K562 (cell line): ENCODE measurements at regions not wholly inside any gene's neighbourhood (a gene's known extent, or its start where the extent isn't known, plus 50 kb on each side); places are given as distances from the start of the nearest gene placed in this dataset.

ENCODE experiments used
- ATAC-seq: fragments of 200-7000 bp; cut with Tn5 transposase; 3 replicates; pipeline ENCODE4 v1.9.1; 2020; ENCODE audit warnings: moderate library complexity
- BruUV-seq: library from RNA; stranded (reverse); fragments of 400-500 nt; replicated peaks from 2 replicates; lab custom pipeline; 2021; lab: Mats Ljungman, UMichigan
- CTCF ChIA-PET: fragments of 300-600 bp; formaldehyde crosslinking; extraction: SDS; loops from one replicate; lab custom pipeline; 2021; ENCODE audit warnings: low intra/inter-chr PET ratio; lab: Yijun Ruan, JAX
- POLR2A ChIA-PET: fragments of 300-600, 350-650 bp; sonication (Branson Sonifier 250); formaldehyde crosslinking; extraction: SDS; loops from one replicate; lab custom pipeline; 2021; ENCODE audit warnings: antibody characterized with exemption, inconsistent platforms; lab: Yijun Ruan, JAX
- DNase-seq, 4 experiments: peaks; one replicate each; pipeline versions ENCODE4 v3.0.0 to v3.0.0-alpha.2; 2011 to 2018; ENCODE audit warnings: low spot score in 3 of 4, mixed read lengths in 3 of 4; ENCODE audit errors: extremely low read depth in 1 of 4
- FAIRE-seq: peaks from 2 replicates; lab custom pipeline; 2011; peaks lifted over from hg19 to GRCh38; lab: Jason Lieb, UNC
- H2AFZ ChIP-seq: 2 replicates; pipeline ENCODE4 v1.6.0; 2011; ENCODE audit warnings: low read depth, low read length, control low read depth, inconsistent platforms
- H3K27ac ChIP-seq: fragments of 200-600 bp; 3 replicates; pipeline ENCODE4 v1.8.0; 2011; ENCODE audit warnings: low read depth, mild to moderate bottlenecking, control low read depth, inconsistent platforms, low read length, moderate library complexity, mixed read lengths; ENCODE audit errors: extremely low read depth
- H3K27me3 ChIP-seq, 2 experiments: fragments of 300-600 bp in 1 of 2; 2 replicates in 1 of 2; 3 replicates in 1 of 2; pipeline versions ENCODE4 v1.6.0 to v1.8.0; 2011; ENCODE audit warnings: inconsistent platforms in 2 of 2, low read length in 2 of 2, mild to moderate bottlenecking in 1 of 2, mixed read lengths in 1 of 2, moderate library complexity in 1 of 2; ENCODE audit not compliant: control insufficient read depth in 2 of 2, insufficient read depth in 2 of 2
- H3K36me3 ChIP-seq: fragments of 300-600 bp; 3 replicates; pipeline ENCODE4 v1.8.0; 2011; ENCODE audit warnings: mild to moderate bottlenecking, low read length, inconsistent platforms; ENCODE audit not compliant: control insufficient read depth, insufficient read depth
- H3K4me1 ChIP-seq, 2 experiments: fragments of 200-600 bp in 1 of 2; replicated peaks in 1 of 2; 2 replicates in 1 of 2; 3 replicates in 1 of 2; pipeline versions ENCODE4 v1.5.1 to v1.8.0; 2011; ENCODE audit warnings: inconsistent platforms in 2 of 2, low read length in 2 of 2, mild to moderate bottlenecking in 1 of 2, mixed read lengths in 1 of 2, moderate library complexity in 1 of 2; ENCODE audit not compliant: control insufficient read depth in 2 of 2, insufficient read depth in 2 of 2
- H3K4me2 ChIP-seq: 2 replicates; pipeline ENCODE4 v1.6.1; 2011; ENCODE audit warnings: low read length, control low read depth, inconsistent platforms, mixed read lengths; ENCODE audit not compliant: insufficient read depth
- H3K4me3 ChIP-seq: fragments of 200-600 bp; sonication (generic), shearing (Covaris generic); 2 replicates; pipeline ENCODE4 v1.5.1; 2016; ENCODE audit warnings: control low read depth, inconsistent platforms
- H3K79me2 ChIP-seq: fragments of 200-600 bp; 3 replicates; pipeline ENCODE4 v1.8.0; 2011; ENCODE audit warnings: low read length, inconsistent platforms; ENCODE audit not compliant: control insufficient read depth, insufficient read depth
- H3K9ac ChIP-seq, 2 experiments: 2 replicates each; pipeline versions ENCODE4 v1.6.0 to v1.6.1; 2011; ENCODE audit warnings: low read depth in 2 of 2, low read length in 2 of 2, control low read depth in 1 of 2, inconsistent platforms in 1 of 2, mild to moderate bottlenecking in 1 of 2, mixed read lengths in 1 of 2; ENCODE audit not compliant: insufficient read depth in 1 of 2
- H3K9me1 ChIP-seq: one replicate; pipeline ENCODE4 v1.6.0; 2011; ENCODE audit warnings: inconsistent platforms, mild to moderate bottlenecking, low read length, moderate library complexity; ENCODE audit not compliant: control insufficient read depth, insufficient read depth
- H3K9me3 ChIP-seq: replicated peaks from 2 replicates; pipeline ENCODE4 v1.5.1; 2011; ENCODE audit warnings: low read depth, low read length, inconsistent platforms; ENCODE audit not compliant: control insufficient read depth, insufficient read depth
- H4K20me1 ChIP-seq: replicated peaks from 2 replicates; pipeline ENCODE4 v1.6.1; 2011; ENCODE audit warnings: low read length, inconsistent platforms, mixed read lengths; ENCODE audit not compliant: control insufficient read depth, insufficient read depth
- CBFB ChIP-seq: sonication (generic); formaldehyde crosslinking; IDR thresholded peaks from 2 replicates; pipeline ENCODE4 v1.4.0; 2020; ENCODE audit warnings: mild to moderate bottlenecking, missing genetic modification reagents
- CEBPB ChIP-seq: fragments of 450-650 bp; IDR thresholded peaks from 2 replicates; pipeline ENCODE4 v1.6.1; 2016; ENCODE audit warnings: missing genetic modification characterization, missing compliant biosample characterization
- CREB1 ChIP-seq, 2 experiments: sonication (generic) in 1 of 2; formaldehyde crosslinking in 1 of 2; IDR thresholded peaks; 2 replicates each; pipeline versions ENCODE4 v1.6.1 to v1.8.0; 2012 to 2022; ENCODE audit warnings: inconsistent platforms in 1 of 2, mild to moderate bottlenecking in 1 of 2, missing genetic modification reagents in 1 of 2, moderate library complexity in 1 of 2
- CSDE1 ChIP-seq, 2 experiments: fragments of 450-650 bp; IDR thresholded peaks; 2 replicates each; pipeline ENCODE4 v1.6.1; 2016; ENCODE audit warnings: mild to moderate bottlenecking in 1 of 2
- DACH1 ChIP-seq: fragments of 450-650 bp; IDR thresholded peaks from 2 replicates; pipeline ENCODE4 v1.6.1; 2018; ENCODE audit not compliant: partially characterized antibody
- ERF ChIP-seq: fragments of 450-650 bp; formaldehyde crosslinking; IDR thresholded peaks from 2 replicates; pipeline ENCODE4 v1.4.0; 2020; ENCODE audit warnings: mild to moderate bottlenecking, mixed read lengths
- FIP1L1 ChIP-seq: fragments of 200-400 bp; formaldehyde crosslinking; IDR thresholded peaks from 2 replicates; pipeline ENCODE4 v1.6.1; 2018; ENCODE audit warnings: mild to moderate bottlenecking, low read depth, low read length; ENCODE audit not compliant: poor library complexity, severe bottlenecking
- HCFC1 ChIP-seq: IDR thresholded peaks from 2 replicates; pipeline ENCODE4 v1.6.1; 2012; ENCODE audit warnings: low read depth, low read length, improper control_type of control experiment
- MAFK ChIP-seq: IDR thresholded peaks from 2 replicates; pipeline ENCODE4 v1.6.1; 2011; ENCODE audit warnings: low read length, improper control_type of control experiment
- MBD2 ChIP-seq: sonication (generic); IDR thresholded peaks from 2 replicates; pipeline ENCODE4 v1.6.1; 2016; ENCODE audit warnings: low read depth, borderline replicate concordance
- RB1 ChIP-seq: fragments of 450-650 bp; IDR thresholded peaks from 2 replicates; pipeline ENCODE4 v1.6.1; 2017; ENCODE audit warnings: low read depth, mild to moderate bottlenecking
- TAF15 ChIP-seq: fragments of 200-400 bp; formaldehyde crosslinking; IDR thresholded peaks from 2 replicates; pipeline ENCODE4 v1.6.1; 2017; ENCODE audit warnings: mild to moderate bottlenecking, low read depth, low read length, moderate library complexity
- TCF7L2 ChIP-seq: fragments of 150-350 bp; IDR thresholded peaks from 2 replicates; pipeline ENCODE4 v1.6.1; 2016; ENCODE audit warnings: low read depth, mild to moderate bottlenecking, low read length, moderate library complexity
- ZNF12 ChIP-seq: sonication (generic); formaldehyde crosslinking; IDR thresholded peaks from 2 replicates; pipeline ENCODE4 v1.4.0; 2020; ENCODE audit warnings: mild to moderate bottlenecking, missing genetic modification reagents
- ZNF165 ChIP-seq: fragments of 250-450 bp; sonication (Bioruptor Pico); IDR thresholded peaks from 2 replicates; pipeline ENCODE4 v1.4.0; 2020; ENCODE audit warnings: borderline replicate concordance
- WGBS: fragments of 100-300 bp; shearing (Covaris generic); methylation state at CpG from one replicate; pipeline ENCODE4 v1.1.6; 2016; ENCODE audit warnings: low coverage, mixed read lengths; ENCODE audit not compliant: insufficient coverage; ENCODE audit errors: missing lambda C conversion rate; 5-methylcytosine and 5-hydroxymethylcytosine counted together
- in situ Hi-C: fragments of 300-500 bp; cut with MboI; formaldehyde crosslinking; loops from 4 replicates; pipeline ENCODE4 v1.15.0; 2018; ENCODE audit warnings: inconsistent platforms, mixed read lengths
- intact Hi-C: fragments of 100-400 bp; cut with micrococcal nuclease; formaldehyde crosslinking; loops from 2 replicates; pipeline ENCODE4 v1.14.2; 2022

DNA sequence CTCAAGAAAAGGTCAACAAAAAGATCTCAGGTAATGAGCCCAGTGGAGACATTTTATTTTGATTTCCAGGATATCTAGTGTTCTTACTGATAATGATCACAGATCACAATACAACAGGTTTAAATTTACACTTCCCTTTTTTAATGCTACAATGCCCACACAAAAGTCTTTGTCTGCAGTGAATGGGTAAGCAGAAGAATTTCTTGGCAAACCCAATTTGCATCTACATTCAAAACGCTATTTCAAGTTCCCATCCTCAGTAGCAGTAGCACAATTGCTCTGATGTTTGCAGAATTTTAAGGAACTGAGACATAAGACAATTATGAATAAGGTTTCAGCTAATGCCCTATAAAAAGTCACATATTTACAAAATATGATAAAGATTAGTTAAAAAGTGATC lies 929.4 kb upstream of the PIK3C3 start:
- DNase-seq: no peak
- Histone ChIP-seq H3K27me3 (no peaks in the 10 kb centered on the region), H3K79me2 (no peaks in the 10 kb centered on the region), H3K4me3 (no peak overlapping the region), H3K9me1 (no peaks in the 10 kb centered on the region), H3K9ac (no peak overlapping the region), H2AFZ (no peak overlapping the region), H3K4me2 (no peak overlapping the region), H4K20me1 (no peaks in the 10 kb centered on the region), H3K27ac (no peak overlapping the region), H3K36me3 (no peaks in the 10 kb centered on the region), H3K4me1 (no peaks in the 10 kb centered on the region), H3K9me3 (no peaks in the 10 kb centered on the region; the same call in 1 of the 2 replicates)
- intact Hi-C loops (no loop called here), in situ Hi-C loops (no loop called here)
- no TSS peak for BruUV-seq
- no peak for TF ChIP-seq ZNF12 (CRISPR knock-in tag)
- no peak for TF ChIP-seq MBD2
- POLR2A ChIA-PET: no interaction called here
- CTCF ChIA-PET: no interaction called here
- 0% methylated on average over 1 of the region's 1 CpG for WGBS
- FAIRE-seq: no peak
- ATAC-seq: no peak

DNA sequence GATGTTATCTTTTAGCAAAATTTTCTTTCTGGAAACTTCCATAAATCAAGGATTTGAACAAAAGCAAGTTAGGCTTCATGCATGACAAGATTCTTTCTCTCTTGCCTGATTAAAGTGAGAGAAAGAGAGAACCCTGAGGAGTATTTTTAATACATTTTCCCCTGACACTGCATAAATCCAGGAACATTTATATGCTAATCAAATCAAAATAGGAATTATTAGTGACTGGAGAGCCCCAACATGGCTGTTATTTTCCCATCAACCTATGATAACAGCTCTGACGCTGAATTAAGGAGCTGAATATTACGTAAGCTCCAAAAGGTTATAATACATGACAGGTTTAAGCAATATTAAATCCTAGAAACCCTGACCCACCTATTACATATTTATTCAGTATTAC lies 930.2 kb upstream of the PIK3C3 start:
- no peak overlapping the region for H3K9ac ChIP-seq
- no peak for ATAC-seq

More for the DNA sequence above, 930.2 kb upstream of the PIK3C3 start:
- BruUV-seq: no TSS peak
- no peaks in the 10 kb centered on the region for H3K79me2 ChIP-seq
- no peak for DNase-seq
- no peak overlapping the region for H2AFZ ChIP-seq
- TF ChIP-seq ZNF165 (CRISPR knock-in tag) (no peak), CREB1 (IDR thresholded peaks at IDR 0.05) (no peak), CREB1 (CRISPR knock-in tag; IDR thresholded peaks at IDR 0.05) (no peak), TAF15 (no peak), TCF7L2 (no peak), CSDE1 (IDR thresholded peaks at IDR 0.05) (no peak), CBFB (CRISPR knock-in tag) (no peak), RB1 (no peak), HCFC1 (no peak), FIP1L1 (no peak), ERF (CRISPR knock-in tag) (no peak), CEBPB (tag) (no peak), DACH1 (no peak), MAFK (no peak)
- intact Hi-C loops (no loop called here), in situ Hi-C loops (no loop called here)
- H4K20me1 ChIP-seq: no peaks in the 10 kb centered on the region
- no peak overlapping the region for H3K4me2 ChIP-seq
- no peak for FAIRE-seq
- no peak overlapping the region for H3K27ac ChIP-seq
- no peaks in the 10 kb centered on the region; the same call in 1 of the 2 replicates for H3K9me3 ChIP-seq
- WGBS: 7% methylated on average over 2 of the region's 2 CpGs
- H3K27me3 ChIP-seq: no peaks in the 10 kb centered on the region
- H3K9me1 ChIP-seq: no peaks in the 10 kb centered on the region
- no peak overlapping the region for H3K4me3 ChIP-seq
- no peaks in the 10 kb centered on the region for H3K4me1 ChIP-seq
- ChIA-PET CTCF (no interaction called here), POLR2A (no interaction called here)
- H3K36me3 ChIP-seq: no peaks in the 10 kb centered on the region
